Fibroblast of the aortic adventitia (primary cell): ENCODE measurements at regions not wholly inside any gene's neighbourhood (a gene's known extent, or its start where the extent isn't known, plus 50 kb on each side); places are given as distances from the start of the nearest gene placed in this dataset.

Experiments used
- DNase-seq: peaks from one replicate; pipeline ENCODE4 v3.0.0-alpha.2; 2010; ENCODE audit warnings: low read depth
- H3K4me3 ChIP-seq: 2 replicates; pipeline ENCODE4 v1.5.1; 2011; ENCODE audit warnings: low read depth, mild to moderate bottlenecking, control low read depth, low read length, moderate library complexity
- CTCF ChIP-seq: IDR thresholded peaks from 2 replicates; pipeline ENCODE4 v1.5.1; 2011; ENCODE audit warnings: mild to moderate bottlenecking, low read length, control low read depth, inconsistent platforms; ENCODE audit not compliant: insufficient read depth

DNA sequence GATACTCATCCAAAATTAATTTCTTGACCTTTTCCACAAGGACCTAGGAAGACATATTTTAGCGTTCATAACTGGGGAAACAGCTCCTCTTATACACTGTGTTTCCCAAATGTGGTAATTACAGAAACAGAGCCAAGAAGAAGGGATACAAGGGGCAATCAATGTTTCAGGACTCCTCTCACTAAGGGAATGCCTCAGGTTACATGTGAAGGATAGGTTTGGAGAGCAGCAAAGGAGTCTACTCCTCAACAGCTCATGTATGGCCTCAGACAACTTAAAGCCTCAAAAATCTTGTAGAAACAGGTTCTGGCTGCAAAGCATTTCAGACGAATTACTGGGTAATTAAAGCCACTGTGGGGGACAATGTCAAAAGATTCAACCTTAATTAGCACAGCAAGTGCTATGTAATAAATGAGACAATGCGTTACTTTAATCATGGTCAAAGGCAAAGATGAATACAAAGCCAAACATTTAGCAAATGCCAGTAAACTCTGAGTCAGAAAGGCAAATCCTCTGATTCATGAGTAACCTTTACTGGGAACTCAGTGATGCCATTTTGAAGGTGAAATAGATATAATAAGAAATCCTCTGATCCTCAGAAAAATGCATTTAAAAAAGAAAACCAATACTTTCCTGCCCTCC is 1111.2 kb downstream of the TUSC7 start:
- peak; percentile 59 for DNase-seq
- TF ChIP-seq CTCF: no peak
- H3K4me3 ChIP-seq: no peak overlapping the region

DNA sequence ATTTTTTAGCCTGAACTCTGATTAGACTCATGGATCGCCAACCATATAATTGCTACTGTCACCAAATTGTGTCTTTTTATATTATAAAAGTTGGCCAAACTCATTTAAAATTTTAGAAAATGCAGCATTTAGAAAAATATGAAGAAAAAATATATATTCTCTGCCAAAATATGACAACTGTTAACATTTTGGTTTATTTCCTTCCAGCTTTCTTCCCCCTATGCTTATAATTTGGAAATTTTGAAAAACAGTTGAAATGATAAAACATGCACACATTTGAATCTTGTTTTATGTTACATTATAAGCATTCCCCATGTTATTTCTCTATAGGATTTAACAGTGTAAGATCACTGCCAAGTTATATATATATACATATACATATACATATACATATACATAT is 1112.8 kb downstream of the TUSC7 start:
- DNase-seq: no peak
- H3K4me3 ChIP-seq: no peak overlapping the region
- no peak for TF ChIP-seq CTCF

GRCh38 chr3:117836296-117836695 is 1126.7 kb downstream of the TUSC7 start:
- DNase-seq: peak; percentile 66
- no peak for TF ChIP-seq CTCF
- no peak overlapping the region for H3K4me3 ChIP-seq

DNA sequence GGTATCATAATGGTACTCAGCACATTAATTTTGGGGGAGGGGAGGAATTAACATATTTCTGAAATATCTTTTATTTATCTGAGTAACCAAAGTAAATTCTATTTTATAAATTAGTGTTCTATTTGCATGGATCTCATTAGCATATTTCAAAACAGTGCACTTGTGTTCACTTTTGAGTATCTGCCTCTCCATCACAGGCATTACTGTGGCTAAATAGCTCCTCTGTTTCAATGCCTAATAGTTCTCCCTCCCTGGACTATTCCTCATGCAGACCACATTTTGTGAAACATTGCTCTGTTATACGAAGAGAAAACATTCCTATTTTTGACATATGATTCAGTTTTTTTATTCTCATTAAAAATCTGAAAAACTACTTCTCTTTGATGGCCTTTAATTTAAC is 1127.8 kb downstream of the TUSC7 start:
- no peak for TF ChIP-seq CTCF
- no peak for DNase-seq
- H3K4me3 ChIP-seq: no peak overlapping the region

GRCh38 chr3:117842086-117842485 is 1132.5 kb downstream of the TUSC7 start:
- H3K4me3 ChIP-seq: no peak overlapping the region
- no peak for TF ChIP-seq CTCF
- no peak for DNase-seq

- H3K4me3 ChIP-seq: no peak overlapping the region
- DNase-seq: no peak
- no peak for TF ChIP-seq CTCF
These were observed 1133.8 kb downstream of the TUSC7 start for GRCh38 chr3:117843356-117843755.

- peak; percentile 20 for DNase-seq
- no peak overlapping the region for H3K4me3 ChIP-seq
- no peak for TF ChIP-seq CTCF
These were observed 1135.1 kb downstream of the TUSC7 start for GRCh38 chr3:117844676-117845075.
